T-cell (primary cell): ENCODE measurements at regions not wholly inside any gene's neighbourhood (a gene's known extent, or its start where the extent isn't known, plus 50 kb on each side); places are given as distances from the start of the nearest gene placed in this dataset.

Source experiments
- ATAC-seq, 4 experiments: fragments of 200-7000 bp in 3 of 4; fragments of 150-1000 bp in 1 of 4; cut with Tn5 transposase; replicated peaks in 1 of 4; 1 replicate in 3 of 4; 2 replicates in 1 of 4; pipeline ENCODE4 v1.10.0; 2021; ENCODE audit warnings: moderate library complexity in 3 of 4, mild to moderate bottlenecking in 2 of 4, moderate number of reproducible peaks in 1 of 4
- CTCF ChIA-PET, 2 donors: fragments of 300-600 bp; sonication (Branson Sonifier 250); formaldehyde crosslinking; loops; one replicate each; lab custom pipeline; 2022; ENCODE audit warnings: antibody characterized with exemption in 2 of 2; lab: Charles Lee
- POLR2A ChIA-PET, 2 donors: fragments of 300-600 bp; sonication (Branson Sonifier 250); formaldehyde crosslinking; loops; one replicate each; lab custom pipeline; 2022; ENCODE audit warnings: antibody characterized with exemption in 2 of 2; lab: Charles Lee
- DNase-seq, 35 experiments: peaks; one replicate each; pipeline versions ENCODE4 v3.0.0 to v3.0.0-alpha.2; 2013 to 2023
- H3K27ac ChIP-seq: one replicate; pipeline ENCODE4 v1.5.1; 2013; ENCODE audit warnings: low read length
- H3K27me3 ChIP-seq, 2 experiments: replicated peaks in 1 of 2; 1 replicate in 1 of 2; 2 replicates in 1 of 2; pipeline versions ENCODE4 v1.6.1 to v1.7.0; 2013; ENCODE audit warnings: low read length in 1 of 2, mixed read lengths in 1 of 2; ENCODE audit not compliant: control insufficient read depth in 2 of 2, insufficient read depth in 2 of 2; ENCODE audit errors: extremely low read depth in 1 of 2
- H3K36me3 ChIP-seq, 2 donors: 1 replicate in 1 of 2; 2 replicates in 1 of 2; pipeline versions ENCODE4 v1.6.1 to v1.7.0; 2013; ENCODE audit warnings: low read length in 1 of 2; ENCODE audit not compliant: control insufficient read depth in 2 of 2, insufficient read depth in 1 of 2; ENCODE audit errors: extremely low read depth in 1 of 2
- H3K4me1 ChIP-seq, 2 experiments: 1 replicate in 1 of 2; 2 replicates in 1 of 2; pipeline versions ENCODE4 v1.6.1 to v1.7.0; 2013; ENCODE audit warnings: low read length in 2 of 2, mixed read lengths in 1 of 2; ENCODE audit not compliant: insufficient read depth in 2 of 2, control insufficient read depth in 1 of 2; ENCODE audit errors: extremely low read depth in 1 of 2
- H3K4me3 ChIP-seq, 2 donors: 1 replicate in 1 of 2; 2 replicates in 1 of 2; pipeline versions ENCODE4 v1.5.1 to v1.7.0; 2013; ENCODE audit warnings: mild to moderate bottlenecking in 2 of 2, low read length in 1 of 2, moderate library complexity in 1 of 2; ENCODE audit not compliant: control insufficient read depth in 1 of 2; ENCODE audit errors: extremely low read depth in 1 of 2
- H3K9me3 ChIP-seq: 2 replicates; pipeline ENCODE4 v1.7.0; 2013
- H3K27ac Mint-ChIP-seq, 2 donors: one replicate each; pipeline ENCODE4 v1.8.0; 2020 to 2021; ENCODE audit warnings: mild to moderate bottlenecking in 2 of 2, mixed read lengths in 2 of 2
- H3K27me3 Mint-ChIP-seq, 2 donors: one replicate each; pipeline ENCODE4 v1.8.0; 2021 to 2022; ENCODE audit warnings: mixed read lengths in 2 of 2
- H3K36me3 Mint-ChIP-seq: one replicate; pipeline ENCODE4 v1.8.0; 2021; ENCODE audit warnings: mixed read lengths
- H3K4me1 Mint-ChIP-seq, 3 donors: one replicate each; pipeline ENCODE4 v1.8.0; 2020 to 2022; ENCODE audit warnings: mixed read lengths in 3 of 3, mild to moderate bottlenecking in 1 of 3
- H3K4me3 Mint-ChIP-seq, 3 donors: one replicate each; pipeline ENCODE4 v1.8.0; 2020 to 2022; ENCODE audit warnings: mild to moderate bottlenecking in 3 of 3, mixed read lengths in 3 of 3, moderate library complexity in 3 of 3
- H3K9me3 Mint-ChIP-seq, 3 donors: one replicate each; pipeline ENCODE4 v1.8.0; 2020 to 2022; ENCODE audit warnings: mixed read lengths in 3 of 3
- WGBS: methylation state at CpG from one replicate; pipeline ENCODE4 v1.1.5; 2013; ENCODE audit warnings: missing lambda C conversion rate; ENCODE audit not compliant: insufficient coverage; 5-methylcytosine and 5-hydroxymethylcytosine counted together

DNA sequence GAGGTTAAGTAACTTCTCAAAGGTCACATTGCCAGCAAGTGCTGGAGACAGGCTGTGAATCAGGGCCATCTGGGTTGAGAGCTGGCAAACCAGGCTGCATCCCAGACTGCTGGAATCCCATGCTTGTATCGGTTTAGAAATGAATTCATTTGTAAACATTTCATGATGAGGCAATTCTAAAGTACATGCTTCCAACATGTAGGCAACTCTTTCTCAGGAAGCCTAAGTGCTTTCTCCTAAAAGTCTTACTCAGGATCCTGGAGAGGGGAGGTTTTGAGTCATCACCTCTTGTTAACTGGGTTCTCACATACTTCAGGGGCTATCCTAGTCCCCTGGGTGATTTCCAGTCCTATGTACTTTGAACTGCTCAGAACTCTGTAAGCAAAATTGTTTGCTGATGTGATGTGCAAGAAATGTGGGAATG, 416.5 kb downstream of the MEIS1 start:
- ATAC-seq: no peak

DNA sequence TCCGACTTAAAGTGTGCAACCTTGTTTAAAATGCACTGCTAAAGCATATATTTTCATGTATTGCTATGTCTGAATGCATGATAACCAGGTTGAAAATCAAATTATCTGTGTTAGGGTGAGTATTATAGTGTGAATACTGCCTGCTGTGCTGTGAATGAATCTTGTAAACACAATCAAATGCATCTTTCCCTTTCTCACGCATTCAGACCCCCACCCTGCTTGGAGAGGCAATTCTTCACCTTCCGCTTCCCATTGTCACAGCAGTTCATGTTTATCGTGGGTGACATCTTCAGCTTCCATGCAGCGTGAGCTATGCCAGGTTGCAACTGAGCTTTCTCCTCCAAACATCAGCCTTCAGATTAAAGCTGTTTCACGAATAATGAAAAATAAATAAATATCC, 418.0 kb downstream of the MEIS1 start:
- ATAC-seq (no peak), DNase-seq (no peak)
- Mint-ChIP-seq H3K4me1 (no peaks in the 10 kb centered on the region), H3K9me3 (peaks cover 0 to 11% (median 2%) of the 10 kb centered on the region in 3 donors), H3K4me3 (no peak overlapping the region), H3K27me3 (no peaks in the 10 kb centered on the region), H3K36me3 (no peaks in the 10 kb centered on the region), H3K27ac (no peak overlapping the region)
- Histone ChIP-seq H3K4me3 (no peak overlapping the region), H3K27me3 (no peaks in the 10 kb centered on the region), H3K27ac (no peak overlapping the region), H3K4me1 (no peaks in the 10 kb centered on the region), H3K36me3 (no peaks in the 10 kb centered on the region), H3K9me3 (no peaks in the 10 kb centered on the region)
- no CpG with 5 or more reads among the region's 6 CpGs for WGBS
- CTCF ChIA-PET: no interaction called here
- POLR2A ChIA-PET: no interaction called here

More for the DNA sequence above, 416.5 kb downstream of the MEIS1 start:
- POLR2A ChIA-PET: no interaction called here
- no peaks in the 10 kb centered on the region for H3K27me3 Mint-ChIP-seq
- no peak overlapping the region for H3K27ac Mint-ChIP-seq
- Histone ChIP-seq H3K9me3 (no peaks in the 10 kb centered on the region), H3K36me3 (no peaks in the 10 kb centered on the region), H3K27me3 (no peaks in the 10 kb centered on the region), H3K4me3 (no peak overlapping the region), H3K4me1 (no peaks in the 10 kb centered on the region), H3K27ac (no peak overlapping the region)
- H3K4me3 Mint-ChIP-seq: no peak overlapping the region
- CTCF ChIA-PET: no interaction called here
- H3K36me3 Mint-ChIP-seq: no peaks in the 10 kb centered on the region
- no peak for DNase-seq
- H3K9me3 Mint-ChIP-seq: peaks cover 0 to 6% (median 2%) of the 10 kb centered on the region in 3 donors
- no peaks in the 10 kb centered on the region for H3K4me1 Mint-ChIP-seq
- no CpG with 5 or more reads among the region's 1 CpG for WGBS

DNA sequence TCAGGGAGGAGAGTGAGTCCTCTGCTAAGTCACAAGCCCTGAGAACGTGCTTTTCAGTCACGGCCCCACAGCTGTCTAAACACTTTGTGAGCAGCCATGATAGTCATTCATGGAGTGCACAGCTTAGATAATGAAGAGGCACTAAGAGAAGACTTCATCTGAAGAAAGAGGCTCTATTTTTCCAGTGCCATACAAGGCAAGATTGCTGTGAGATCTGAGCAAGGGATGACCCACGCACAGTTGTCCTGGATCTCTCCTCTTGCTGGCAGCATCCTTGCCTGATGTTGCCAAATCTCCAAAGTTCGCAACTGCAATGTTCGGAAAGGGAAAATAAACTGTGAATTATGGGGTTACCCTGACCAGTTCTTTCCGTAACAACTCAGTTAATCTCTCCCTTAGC, 418.7 kb downstream of the MEIS1 start:
- Mint-ChIP-seq H3K27me3 (no peaks in the 10 kb centered on the region), H3K4me1 (no peaks in the 10 kb centered on the region), H3K27ac (no peak overlapping the region), H3K9me3 (peaks cover 0 to 12% (median 2%) of the 10 kb centered on the region in 3 donors), H3K4me3 (no peak overlapping the region), H3K36me3 (no peaks in the 10 kb centered on the region)
- 66% methylated on average over 2 of the region's 6 CpGs for WGBS
- no peaks in the 10 kb centered on the region for H3K4me1 ChIP-seq
- no peaks in the 10 kb centered on the region for H3K9me3 ChIP-seq
- no peak overlapping the region for H3K27ac ChIP-seq
- ATAC-seq (no peak), DNase-seq (no peak)
- no peaks in the 10 kb centered on the region for H3K27me3 ChIP-seq
- no peaks in the 10 kb centered on the region for H3K36me3 ChIP-seq
- POLR2A ChIA-PET: no interaction called here
- CTCF ChIA-PET: no interaction called here
- no peak overlapping the region for H3K4me3 ChIP-seq

DNA sequence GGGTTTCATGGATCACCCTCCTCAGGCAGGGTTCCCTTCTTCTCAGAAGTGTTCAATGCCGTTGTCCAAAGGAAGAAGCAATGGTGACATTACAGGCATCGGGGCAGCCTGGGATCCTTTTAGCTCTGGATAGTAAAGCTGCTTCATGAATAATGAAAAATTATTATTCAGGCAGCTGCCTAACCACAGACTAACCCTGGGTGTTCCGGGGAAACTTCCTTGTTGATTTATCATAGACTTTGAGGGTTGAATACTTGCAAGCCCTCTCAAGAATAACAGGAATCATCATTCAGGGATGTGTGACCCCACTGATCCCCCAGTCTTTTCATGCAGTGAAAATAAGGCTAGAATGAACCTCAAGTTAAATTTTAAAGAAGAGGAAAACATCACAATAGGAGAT, 419.4 kb downstream of the MEIS1 start:
- POLR2A ChIA-PET: no interaction called here
- H3K27me3 Mint-ChIP-seq: no peaks in the 10 kb centered on the region

DNA sequence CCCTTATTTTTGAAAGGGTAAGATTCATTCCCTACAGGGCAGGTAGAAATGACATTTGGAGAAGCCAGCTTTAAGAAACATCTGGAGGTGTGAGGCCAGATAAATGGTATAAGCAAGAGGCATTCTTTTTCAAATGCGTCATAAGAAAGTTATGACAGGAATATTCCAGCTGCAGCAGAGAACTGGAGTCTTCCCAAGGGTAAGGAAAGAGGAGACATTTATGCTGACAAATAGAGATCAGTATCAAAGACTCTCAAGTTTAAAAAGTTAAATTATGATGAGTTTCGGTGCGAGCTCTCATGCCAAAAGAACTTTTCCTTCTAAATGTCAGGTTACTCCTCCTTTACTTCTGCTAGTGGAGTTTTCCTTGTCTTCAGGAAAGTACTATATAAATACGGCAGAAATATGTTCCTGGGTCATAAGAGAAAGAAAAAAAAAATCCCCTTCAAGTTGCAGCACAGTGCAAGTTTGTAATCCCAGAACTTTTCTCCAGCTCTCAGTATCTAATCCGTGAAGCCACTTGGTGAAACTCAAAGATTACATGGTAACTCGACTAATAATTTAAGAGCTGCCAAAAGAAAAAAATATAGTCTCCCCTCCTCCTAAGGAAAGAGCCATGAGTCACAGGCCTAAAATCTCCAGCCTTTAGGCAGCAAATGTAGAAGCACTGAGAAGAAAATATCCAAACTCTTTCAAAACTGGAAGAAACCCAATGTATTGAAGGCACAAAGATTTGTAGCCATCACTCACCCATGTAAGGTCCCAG, 428.1 kb downstream of the MEIS1 start:
- POLR2A ChIA-PET: no interaction called here
- Mint-ChIP-seq H3K27me3 (no peaks in the 10 kb centered on the region), H3K4me1 (no peaks in the 10 kb centered on the region), H3K9me3 (peaks cover 0 to 7% (median 0%) of the 10 kb centered on the region in 3 donors), H3K27ac (no peak overlapping the region), H3K36me3 (no peaks in the 10 kb centered on the region), H3K4me3 (no peak overlapping the region)
- WGBS: 80% methylated on average over 1 of the region's 6 CpGs
- Histone ChIP-seq H3K4me1 (no peaks in the 10 kb centered on the region), H3K27me3 (no peaks in the 10 kb centered on the region), H3K36me3 (no peaks in the 10 kb centered on the region), H3K4me3 (no peak overlapping the region), H3K9me3 (no peaks in the 10 kb centered on the region), H3K27ac (no peak overlapping the region)
- ATAC-seq (no peak), DNase-seq (no peak)
- CTCF ChIA-PET: no interaction called here

More for the DNA sequence above, 419.4 kb downstream of the MEIS1 start:
- no peak for ATAC-seq
- no peaks in the 10 kb centered on the region for H3K27me3 ChIP-seq
- Mint-ChIP-seq H3K36me3 (no peaks in the 10 kb centered on the region), H3K4me1 (no peaks in the 10 kb centered on the region), H3K4me3 (no peak overlapping the region), H3K27ac (no peak overlapping the region), H3K9me3 (peaks cover 0 to 12% (median 2%) of the 10 kb centered on the region in 3 donors)
- no peak overlapping the region for H3K4me3 ChIP-seq
- H3K36me3 ChIP-seq: no peaks in the 10 kb centered on the region
- no peaks in the 10 kb centered on the region for H3K4me1 ChIP-seq
- CTCF ChIA-PET: no interaction called here
- no peak for DNase-seq
- no peaks in the 10 kb centered on the region for H3K9me3 ChIP-seq
- no peak overlapping the region for H3K27ac ChIP-seq
- no CpG with 5 or more reads among the region's 3 CpGs for WGBS

DNA sequence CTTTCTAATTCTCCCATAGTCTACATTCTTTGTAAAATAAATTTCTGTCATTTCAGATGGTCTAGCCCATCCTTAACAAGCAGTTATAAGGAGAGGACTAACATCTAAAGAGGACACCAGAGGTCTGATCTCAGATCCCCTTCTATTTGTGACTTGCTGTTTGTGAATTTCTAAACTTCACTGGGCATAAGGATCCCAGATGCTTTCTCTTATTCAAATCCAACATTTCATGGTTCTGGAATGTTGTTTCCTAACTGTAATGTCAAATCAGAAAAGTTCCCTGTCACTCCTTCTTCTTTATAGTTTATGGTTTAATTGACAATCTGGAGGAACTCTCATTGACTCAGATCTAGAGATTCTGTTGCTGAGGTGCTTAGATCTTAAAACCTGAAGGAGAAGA, 430.2 kb downstream of the MEIS1 start:
- Histone ChIP-seq H3K4me1 (no peaks in the 10 kb centered on the region), H3K9me3 (no peaks in the 10 kb centered on the region), H3K4me3 (no peak overlapping the region), H3K36me3 (no peaks in the 10 kb centered on the region), H3K27me3 (no peaks in the 10 kb centered on the region), H3K27ac (no peak overlapping the region)
- POLR2A ChIA-PET: no interaction called here
- DNase-seq (no peak), ATAC-seq (no peak)
- no peak overlapping the region for H3K27ac Mint-ChIP-seq
- CTCF ChIA-PET: no interaction called here
- H3K27me3 Mint-ChIP-seq: no peaks in the 10 kb centered on the region
- H3K9me3 Mint-ChIP-seq: peaks cover 0 to 9% (median 7%) of the 10 kb centered on the region in 3 donors
- H3K4me3 Mint-ChIP-seq: no peak overlapping the region
- no peaks in the 10 kb centered on the region for H3K4me1 Mint-ChIP-seq
- no peaks in the 10 kb centered on the region for H3K36me3 Mint-ChIP-seq
